ENCODE measurements at regions not wholly inside any gene's neighbourhood (a gene's known extent, or its start where the extent isn't known, plus 50 kb on each side); places are given as distances from the start of the nearest gene placed in this dataset.

GRCh38 chr1:232169436-232169835, 460.5 kb downstream of the SIPA1L2 start:
- dilution Hi-C loops (cut with MboI; ENCODE audit: extremely low pct_ligation_motif_present, low sequenced_read_pairs): no loop called here
- TF ChIP-seq EZH2 (IDR thresholded peaks at IDR 0.05; ENCODE audit: low read length) (no peak), CTCF (optimal IDR thresholded peaks at IDR 0.05 in 1 of 3, IDR thresholded peaks at IDR 0.05 in 1 of 3, conservative IDR thresholded peaks at IDR 0.05 in 1 of 3; ENCODE audit: extremely low read depth in 1 of 3, insufficient read depth in 2 of 3, low read length in 3 of 3) (no peak)
- FAIRE-seq (no peak), DNase-seq (ENCODE audit: low read depth, low spot score) (no peak)
- no peaks in the 10 kb centered on the region for H3K36me3 ChIP-seq (ENCODE audit: control insufficient read depth in 2 of 2, extremely low read depth in 1 of 2, insufficient read depth in 2 of 2, low read length in 2 of 2)
- no peak overlapping the region for H3K4me3 ChIP-seq (ENCODE audit: control insufficient read depth in 2 of 3, extremely low read depth in 1 of 3, insufficient read depth in 2 of 3, low read depth in 1 of 3, low read length in 3 of 3)
- H3K9me3 ChIP-seq (ENCODE audit: control insufficient read depth, low read depth, low read length): no peaks in the 10 kb centered on the region
- no peak overlapping the region for H3K27ac ChIP-seq (ENCODE audit: control insufficient read depth, insufficient read depth, low read length)
- no peak overlapping the region for H3K9ac ChIP-seq (ENCODE audit: control insufficient read depth, extremely low read depth, insufficient read depth, low read length)
- H3K27me3 ChIP-seq (ENCODE audit: control insufficient read depth, extremely low read depth, insufficient read depth, low read length): no peaks in the 10 kb centered on the region
- H3K9me1 ChIP-seq (ENCODE audit: control insufficient read depth, extremely low read depth, insufficient read depth, low read length): no peaks in the 10 kb centered on the region
- no peaks in the 10 kb centered on the region for H3K79me2 ChIP-seq (ENCODE audit: control insufficient read depth, insufficient read depth, low read length)
- H4K20me1 ChIP-seq (ENCODE audit: control insufficient read depth, extremely low read depth, insufficient read depth, low read length): no peaks in the 10 kb centered on the region
- no peak overlapping the region for H2AFZ ChIP-seq (ENCODE audit: control insufficient read depth, low read length)
- H3K4me1 ChIP-seq (ENCODE audit: control insufficient read depth, extremely low read depth, insufficient read depth, low read length): no peaks in the 10 kb centered on the region
- no peak overlapping the region for H3K4me2 ChIP-seq (ENCODE audit: control insufficient read depth, extremely low read depth, insufficient read depth, low read depth, low read length)

GRCh38 chr1:232168508-232168907, 461.4 kb downstream of the SIPA1L2 start:
- no peak for TF ChIP-seq CTCF (optimal IDR thresholded peaks at IDR 0.05 in 1 of 3, IDR thresholded peaks at IDR 0.05 in 1 of 3, conservative IDR thresholded peaks at IDR 0.05 in 1 of 3; ENCODE audit: extremely low read depth in 1 of 3, insufficient read depth in 2 of 3, low read length in 3 of 3)
- no peak for TF ChIP-seq EZH2 (IDR thresholded peaks at IDR 0.05; ENCODE audit: low read length)
- no peak overlapping the region for H3K4me2 ChIP-seq (ENCODE audit: control insufficient read depth, extremely low read depth, insufficient read depth, low read depth, low read length)
- dilution Hi-C loops (cut with MboI; ENCODE audit: extremely low pct_ligation_motif_present, low sequenced_read_pairs): no loop called here
- no peak overlapping the region for H2AFZ ChIP-seq (ENCODE audit: control insufficient read depth, low read length)
- H3K27ac ChIP-seq (ENCODE audit: control insufficient read depth, insufficient read depth, low read length): no peak overlapping the region
- no peaks in the 10 kb centered on the region for H4K20me1 ChIP-seq (ENCODE audit: control insufficient read depth, extremely low read depth, insufficient read depth, low read length)
- no peaks in the 10 kb centered on the region for H3K9me1 ChIP-seq (ENCODE audit: control insufficient read depth, extremely low read depth, insufficient read depth, low read length)
- FAIRE-seq (no peak), DNase-seq (ENCODE audit: low read depth, low spot score) (no peak)
- H3K4me1 ChIP-seq (ENCODE audit: control insufficient read depth, extremely low read depth, insufficient read depth, low read length): no peaks in the 10 kb centered on the region
- no peak overlapping the region for H3K9ac ChIP-seq (ENCODE audit: control insufficient read depth, extremely low read depth, insufficient read depth, low read length)
- no peak overlapping the region for H3K4me3 ChIP-seq (ENCODE audit: control insufficient read depth in 2 of 3, extremely low read depth in 1 of 3, insufficient read depth in 2 of 3, low read depth in 1 of 3, low read length in 3 of 3)
- no peaks in the 10 kb centered on the region for H3K79me2 ChIP-seq (ENCODE audit: control insufficient read depth, insufficient read depth, low read length)
- no peaks in the 10 kb centered on the region for H3K27me3 ChIP-seq (ENCODE audit: control insufficient read depth, extremely low read depth, insufficient read depth, low read length)
- H3K36me3 ChIP-seq (ENCODE audit: control insufficient read depth in 2 of 2, extremely low read depth in 1 of 2, insufficient read depth in 2 of 2, low read length in 2 of 2): no peaks in the 10 kb centered on the region
- no peaks in the 10 kb centered on the region for H3K9me3 ChIP-seq (ENCODE audit: control insufficient read depth, low read depth, low read length)

Measured in keratinocyte (primary cell).